ENCODE measurements at regions not wholly inside any gene's neighbourhood (a gene's known extent, or its start where the extent isn't known, plus 50 kb on each side); places are given as distances from the start of the nearest gene placed in this dataset.

- Histone ChIP-seq H3K27ac (no peak overlapping the region), H3K4me1 (replicated peaks) (no peaks in the 10 kb centered on the region), H3K36me3 (no peaks in the 10 kb centered on the region), H3K4me3 (no peak overlapping the region), H3K9me3 (no peaks in the 10 kb centered on the region), H3K27me3 (replicated peaks; ENCODE audit: insufficient read depth) (no peaks in the 10 kb centered on the region)
- WGBS: 91% methylated on average over 2 of the region's 2 CpGs
- TF ChIP-seq POLR2AphosphoS5 (IDR thresholded peaks at IDR 0.05) (no peak), POLR2A (IDR thresholded peaks at IDR 0.05) (no peak)
- TF ChIP-seq, protein P1, sequence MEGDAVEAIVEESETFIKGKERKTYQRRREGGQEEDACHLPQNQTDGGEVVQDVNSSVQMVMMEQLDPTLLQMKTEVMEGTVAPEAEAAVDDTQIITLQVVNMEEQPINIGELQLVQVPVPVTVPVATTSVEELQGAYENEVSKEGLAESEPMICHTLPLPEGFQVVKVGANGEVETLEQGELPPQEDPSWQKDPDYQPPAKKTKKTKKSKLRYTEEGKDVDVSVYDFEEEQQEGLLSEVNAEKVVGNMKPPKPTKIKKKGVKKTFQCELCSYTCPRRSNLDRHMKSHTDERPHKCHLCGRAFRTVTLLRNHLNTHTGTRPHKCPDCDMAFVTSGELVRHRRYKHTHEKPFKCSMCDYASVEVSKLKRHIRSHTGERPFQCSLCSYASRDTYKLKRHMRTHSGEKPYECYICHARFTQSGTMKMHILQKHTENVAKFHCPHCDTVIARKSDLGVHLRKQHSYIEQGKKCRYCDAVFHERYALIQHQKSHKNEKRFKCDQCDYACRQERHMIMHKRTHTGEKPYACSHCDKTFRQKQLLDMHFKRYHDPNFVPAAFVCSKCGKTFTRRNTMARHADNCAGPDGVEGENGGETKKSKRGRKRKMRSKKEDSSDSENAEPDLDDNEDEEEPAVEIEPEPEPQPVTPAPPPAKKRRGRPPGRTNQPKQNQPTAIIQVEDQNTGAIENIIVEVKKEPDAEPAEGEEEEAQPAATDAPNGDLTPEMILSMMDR (IDR thresholded peaks at IDR 0.05): no peak
- intact Hi-C loops (cut with DNase I): no loop called here
- no peak for DNase-seq (ENCODE audit: low spot score)
These were observed 249.0 kb downstream of the CRPPA start for GRCh38 chr7:16172366-16172765.

GRCh38 chr7:16171928-16172327, 249.4 kb downstream of the CRPPA start:
- Histone ChIP-seq H3K27me3 (replicated peaks; ENCODE audit: insufficient read depth) (no peaks in the 10 kb centered on the region), H3K9me3 (no peaks in the 10 kb centered on the region), H3K36me3 (no peaks in the 10 kb centered on the region), H3K4me1 (replicated peaks) (no peaks in the 10 kb centered on the region), H3K4me3 (no peak overlapping the region), H3K27ac (no peak overlapping the region)
- WGBS: 89% methylated on average over 3 of the region's 3 CpGs
- TF ChIP-seq POLR2AphosphoS5 (IDR thresholded peaks at IDR 0.05) (no peak), POLR2A (IDR thresholded peaks at IDR 0.05) (no peak)
- TF ChIP-seq, protein P1 (IDR thresholded peaks at IDR 0.05): no peak
- intact Hi-C loops (cut with DNase I): no loop called here
- DNase-seq (ENCODE audit: low spot score): no peak

- 98% methylated on average over 18 of the region's 18 CpGs for WGBS
- no peaks in the 10 kb centered on the region for H3K36me3 ChIP-seq
- no peak for DNase-seq (ENCODE audit: low spot score)
- no peaks in the 10 kb centered on the region for H3K9me3 ChIP-seq
- no peak overlapping the region for H3K27ac ChIP-seq
- no peaks in the 10 kb centered on the region for H3K4me1 ChIP-seq (replicated peaks)
- no peak for TF ChIP-seq POLR2A (IDR thresholded peaks at IDR 0.05)
- TF ChIP-seq, protein P1 (IDR thresholded peaks at IDR 0.05): no peak
- TF ChIP-seq POLR2AphosphoS5 (IDR thresholded peaks at IDR 0.05): no peak
- intact Hi-C loops (cut with DNase I): no loop called here
- H3K4me3 ChIP-seq: no peak overlapping the region
- H3K27me3 ChIP-seq (replicated peaks; ENCODE audit: insufficient read depth): no peaks in the 10 kb centered on the region
These were observed 250.7 kb downstream of the CRPPA start for GRCh38 chr7:16170671-16171070.

GRCh38 chr7:16169537-16169936, 251.8 kb downstream of the CRPPA start:
- H3K36me3 ChIP-seq: no peaks in the 10 kb centered on the region
- no peak overlapping the region for H3K4me3 ChIP-seq
- intact Hi-C loops (cut with DNase I): no loop called here
- 86% methylated on average over 2 of the region's 2 CpGs for WGBS
- no peak for DNase-seq (ENCODE audit: low spot score)
- no peaks in the 10 kb centered on the region for H3K9me3 ChIP-seq
- H3K4me1 ChIP-seq (replicated peaks): no peaks in the 10 kb centered on the region
- H3K27ac ChIP-seq: no peak overlapping the region
- H3K27me3 ChIP-seq (replicated peaks; ENCODE audit: insufficient read depth): no peaks in the 10 kb centered on the region
- TF ChIP-seq POLR2A (IDR thresholded peaks at IDR 0.05): no peak
- TF ChIP-seq, protein P1 (IDR thresholded peaks at IDR 0.05): no peak
- TF ChIP-seq POLR2AphosphoS5 (IDR thresholded peaks at IDR 0.05): no peak

DNA sequence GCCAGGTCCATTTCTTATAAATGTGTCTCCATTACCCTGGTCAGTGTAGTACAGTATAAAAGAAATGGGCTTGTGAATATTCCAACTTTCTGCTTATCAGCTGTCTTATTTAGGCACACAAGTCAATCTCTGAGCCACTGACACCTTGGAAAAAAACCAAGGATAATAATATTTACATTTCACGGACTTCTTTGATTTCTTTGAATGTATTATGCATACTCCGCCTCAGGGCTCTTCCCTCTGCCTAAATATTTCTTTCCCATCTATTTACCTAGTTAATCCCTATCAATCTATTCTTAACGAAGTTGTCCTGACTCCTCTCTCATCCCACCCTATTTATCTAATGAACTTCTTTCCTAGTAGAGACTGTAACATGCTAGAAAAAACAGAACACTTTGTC, 253.8 kb downstream of the CRPPA start:
- no peak for DNase-seq (ENCODE audit: low spot score)
- H3K9me3 ChIP-seq: no peaks in the 10 kb centered on the region
- no peaks in the 10 kb centered on the region for H3K27me3 ChIP-seq (replicated peaks; ENCODE audit: insufficient read depth)
- no peaks in the 10 kb centered on the region for H3K36me3 ChIP-seq
- H3K4me3 ChIP-seq: no peak overlapping the region
- H3K4me1 ChIP-seq (replicated peaks): no peaks in the 10 kb centered on the region
- intact Hi-C loops (cut with DNase I): no loop called here
- no peak for TF ChIP-seq POLR2AphosphoS5 (IDR thresholded peaks at IDR 0.05)
- H3K27ac ChIP-seq: no peak overlapping the region
- 49% methylated on average over 3 of the region's 3 CpGs for WGBS

Measured in prostate gland (tissue), 2 donors.